DND-41 (cell line): ENCODE measurements at regions not wholly inside any gene's neighbourhood (a gene's known extent, or its start where the extent isn't known, plus 50 kb on each side); places are given as distances from the start of the nearest gene placed in this dataset.

Source experiments
- ATAC-seq: fragments of 200-7000 bp; cut with Tn5 transposase; 3 replicates; pipeline ENCODE4 v1.9.1; 2021; ENCODE audit warnings: low read depth; ENCODE audit not compliant: insufficient read depth
- DNase-seq: peaks from one replicate; pipeline ENCODE4 v3.0.0-alpha.2; 2020
- H2AFZ ChIP-seq: 2 replicates; pipeline ENCODE4 v1.6.0; 2012; ENCODE audit warnings: low read depth, low read length
- H3K27ac ChIP-seq: 2 replicates; pipeline ENCODE4 v1.5.1; 2012; ENCODE audit warnings: low read length, inconsistent platforms
- H3K27me3 ChIP-seq: fragments of 200-600 bp; sonication (generic); 2 replicates; pipeline ENCODE4 v1.6.0; 2012; ENCODE audit warnings: low read length, mild to moderate bottlenecking, inconsistent platforms; ENCODE audit not compliant: insufficient read depth, poor library complexity
- H3K36me3 ChIP-seq: 2 replicates; pipeline ENCODE4 v1.5.1; 2012; ENCODE audit warnings: low read length, inconsistent platforms; ENCODE audit not compliant: insufficient read depth
- H3K4me1 ChIP-seq: 2 replicates; pipeline ENCODE4 v1.5.1; 2012; ENCODE audit warnings: mild to moderate bottlenecking, low read length; ENCODE audit not compliant: insufficient read depth
- H3K4me2 ChIP-seq: 2 replicates; pipeline ENCODE4 v1.6.0; 2012; ENCODE audit warnings: mild to moderate bottlenecking, moderate library complexity, low read length, inconsistent platforms; ENCODE audit not compliant: insufficient read depth
- H3K4me3 ChIP-seq, 2 experiments: fragments of 200-600 bp in 1 of 2; shearing (Covaris generic) in 1 of 2; 2 replicates each; pipeline ENCODE4 v1.5.1; 2012 to 2016; ENCODE audit warnings: inconsistent platforms in 2 of 2, low read length in 2 of 2, mild to moderate bottlenecking in 2 of 2, low read depth in 1 of 2, moderate library complexity in 1 of 2
- H3K79me2 ChIP-seq: 2 replicates; pipeline ENCODE4 v1.6.0; 2012; ENCODE audit warnings: low read length, inconsistent platforms; ENCODE audit not compliant: insufficient read depth
- H3K9ac ChIP-seq: 2 replicates; pipeline ENCODE4 v1.6.0; 2012; ENCODE audit warnings: low read depth, mild to moderate bottlenecking, inconsistent platforms, low read length, moderate library complexity
- H3K9me3 ChIP-seq: 2 replicates; pipeline ENCODE4 v1.5.1; 2012; ENCODE audit warnings: low read length, moderate library complexity, mild to moderate bottlenecking, inconsistent platforms; ENCODE audit not compliant: insufficient read depth, severe bottlenecking
- H4K20me1 ChIP-seq: 2 replicates; pipeline ENCODE4 v1.6.0; 2012; ENCODE audit warnings: low read length; ENCODE audit not compliant: insufficient read depth
- EZH2 ChIP-seq: IDR thresholded peaks from 3 replicates; pipeline ENCODE4 v1.6.1; 2012; ENCODE audit warnings: borderline replicate concordance, low read depth, mild to moderate bottlenecking, moderate library complexity, low read length, inconsistent platforms; ENCODE audit not compliant: severe bottlenecking
- TF ChIP-seq, protein P1 (sequence below): IDR thresholded peaks from 2 replicates; pipeline ENCODE4 v1.5.1; 2012; ENCODE audit warnings: borderline replicate concordance, low read length, moderate library complexity, mild to moderate bottlenecking; ENCODE audit not compliant: poor library complexity, severe bottlenecking; ENCODE audit errors: extremely low read depth

DNA sequence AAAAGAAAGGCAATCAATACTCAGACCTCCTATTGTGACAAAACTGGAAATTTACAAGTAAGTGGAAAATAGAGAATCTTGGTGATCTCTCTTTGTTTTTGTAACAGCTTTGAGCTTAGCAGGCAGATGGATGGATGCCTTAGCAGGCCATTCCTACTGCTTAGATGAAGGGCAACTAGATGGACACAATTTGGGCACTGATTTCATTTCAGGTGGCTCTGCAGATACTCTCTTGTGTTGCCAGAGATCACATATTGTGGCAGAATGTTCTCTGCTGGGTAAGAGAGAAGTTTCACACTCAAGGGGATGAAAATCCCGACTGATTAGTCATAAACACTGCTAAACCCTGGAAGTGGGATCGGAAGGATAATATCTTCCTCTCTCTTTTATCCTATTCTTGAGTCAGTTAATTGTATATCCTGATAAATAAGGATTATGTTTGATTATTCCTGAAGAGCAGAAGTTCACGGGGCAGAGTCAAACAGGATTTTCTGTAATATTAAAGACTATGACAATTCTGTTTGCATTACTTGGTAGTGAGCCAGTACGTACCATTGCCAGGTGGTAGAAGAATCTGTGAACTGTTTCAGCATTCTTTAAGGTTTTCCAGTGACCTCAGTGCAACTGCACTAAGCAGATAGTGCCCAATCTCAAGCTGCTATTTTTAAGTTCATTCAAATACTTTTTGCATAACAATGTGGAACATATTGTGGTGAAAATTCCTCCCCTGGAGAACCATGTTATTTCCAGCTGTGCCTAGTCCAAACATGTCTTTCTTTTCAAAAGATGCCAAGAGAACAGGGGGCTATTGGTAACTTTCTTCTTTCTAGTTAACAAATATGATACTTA is 974.3 kb downstream of the FSTL5 start:
- Histone ChIP-seq H3K9ac (no peak overlapping the region), H3K79me2 (no peaks in the 10 kb centered on the region), H3K4me1 (no peaks in the 10 kb centered on the region), H3K36me3 (no peaks in the 10 kb centered on the region), H3K27ac (no peak overlapping the region), H4K20me1 (no peaks in the 10 kb centered on the region), H3K4me3 (no peak overlapping the region), H2AFZ (no peak overlapping the region), H3K4me2 (no peak overlapping the region), H3K27me3 (no peaks in the 10 kb centered on the region), H3K9me3 (no peaks in the 10 kb centered on the region)
- DNase-seq: no peak
- no peak for ATAC-seq
- no peak for TF ChIP-seq EZH2
- TF ChIP-seq, protein P1, sequence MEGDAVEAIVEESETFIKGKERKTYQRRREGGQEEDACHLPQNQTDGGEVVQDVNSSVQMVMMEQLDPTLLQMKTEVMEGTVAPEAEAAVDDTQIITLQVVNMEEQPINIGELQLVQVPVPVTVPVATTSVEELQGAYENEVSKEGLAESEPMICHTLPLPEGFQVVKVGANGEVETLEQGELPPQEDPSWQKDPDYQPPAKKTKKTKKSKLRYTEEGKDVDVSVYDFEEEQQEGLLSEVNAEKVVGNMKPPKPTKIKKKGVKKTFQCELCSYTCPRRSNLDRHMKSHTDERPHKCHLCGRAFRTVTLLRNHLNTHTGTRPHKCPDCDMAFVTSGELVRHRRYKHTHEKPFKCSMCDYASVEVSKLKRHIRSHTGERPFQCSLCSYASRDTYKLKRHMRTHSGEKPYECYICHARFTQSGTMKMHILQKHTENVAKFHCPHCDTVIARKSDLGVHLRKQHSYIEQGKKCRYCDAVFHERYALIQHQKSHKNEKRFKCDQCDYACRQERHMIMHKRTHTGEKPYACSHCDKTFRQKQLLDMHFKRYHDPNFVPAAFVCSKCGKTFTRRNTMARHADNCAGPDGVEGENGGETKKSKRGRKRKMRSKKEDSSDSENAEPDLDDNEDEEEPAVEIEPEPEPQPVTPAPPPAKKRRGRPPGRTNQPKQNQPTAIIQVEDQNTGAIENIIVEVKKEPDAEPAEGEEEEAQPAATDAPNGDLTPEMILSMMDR: no peak

DNA sequence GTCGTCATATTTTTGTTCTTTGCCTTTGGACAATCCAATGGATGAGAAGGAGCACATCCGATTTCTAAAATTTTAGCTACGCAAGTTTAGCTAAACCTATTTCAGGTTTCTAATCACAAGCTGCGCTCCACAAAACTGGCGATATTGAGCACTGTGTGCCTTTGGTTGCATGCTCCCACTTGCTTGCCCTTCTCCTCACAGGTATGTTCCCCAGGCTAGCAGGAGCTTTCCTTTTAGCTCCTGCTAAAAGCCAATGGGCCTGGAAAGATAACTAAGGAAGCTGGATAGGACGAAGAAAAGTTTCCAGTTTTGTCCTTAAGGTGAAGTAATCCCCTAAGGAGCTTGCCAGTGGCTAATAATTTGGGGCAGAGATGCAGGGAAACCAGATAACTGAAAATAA is 975.2 kb downstream of the FSTL5 start:
- Histone ChIP-seq H3K9ac (no peak overlapping the region), H3K4me3 (no peak overlapping the region), H3K27me3 (no peaks in the 10 kb centered on the region), H2AFZ (no peak overlapping the region), H3K79me2 (no peaks in the 10 kb centered on the region), H4K20me1 (no peaks in the 10 kb centered on the region), H3K9me3 (no peaks in the 10 kb centered on the region), H3K4me2 (no peak overlapping the region), H3K4me1 (no peaks in the 10 kb centered on the region), H3K27ac (no peak overlapping the region), H3K36me3 (no peaks in the 10 kb centered on the region)
- ATAC-seq (no peak), DNase-seq (no peak)
- TF ChIP-seq, protein P1: no peak
- TF ChIP-seq EZH2: no peak

DNA sequence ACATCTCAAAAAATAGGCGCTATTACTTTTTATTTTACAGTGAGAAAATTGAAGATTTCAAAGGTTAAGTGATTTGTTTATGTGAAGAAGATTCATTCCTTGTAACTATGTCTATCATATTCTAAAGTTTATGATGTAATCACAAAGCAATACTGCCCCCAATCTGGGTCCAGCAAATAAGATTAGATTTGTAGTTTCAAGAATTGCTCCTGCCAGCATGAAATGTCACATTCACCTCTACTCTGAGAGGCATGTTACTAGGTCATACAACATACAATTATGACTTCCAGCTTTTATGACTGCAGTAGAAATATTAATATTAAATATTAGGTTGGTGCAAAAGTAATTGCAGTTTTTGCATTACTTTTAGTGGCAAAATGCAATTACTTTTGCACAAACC is 976.2 kb downstream of the FSTL5 start:
- ATAC-seq: no peak

More for the DNA sequence above, 976.2 kb downstream of the FSTL5 start:
- no peak overlapping the region for H3K4me3 ChIP-seq
- H3K4me1 ChIP-seq: no peaks in the 10 kb centered on the region
- no peaks in the 10 kb centered on the region for H4K20me1 ChIP-seq
- no peaks in the 10 kb centered on the region for H3K27me3 ChIP-seq
- TF ChIP-seq, protein P1: no peak
- no peak for TF ChIP-seq EZH2
- no peak overlapping the region for H3K9ac ChIP-seq
- no peak overlapping the region for H2AFZ ChIP-seq
- H3K36me3 ChIP-seq: no peaks in the 10 kb centered on the region
- DNase-seq: no peak
- no peak overlapping the region for H3K27ac ChIP-seq
- no peaks in the 10 kb centered on the region for H3K9me3 ChIP-seq
- H3K4me2 ChIP-seq: no peak overlapping the region
- no peaks in the 10 kb centered on the region for H3K79me2 ChIP-seq
